Stimulated activated CD4-positive, alpha-beta T cell treated with anti-CD3 and anti-CD28 coated beads, Interleukin-12 subunit alpha, Interleukin-12 subunit beta, amount 100 ng/mL, for 24 hours (primary cell): ENCODE measurements at regions not wholly inside any gene's neighbourhood (a gene's known extent, or its start where the extent isn't known, plus 50 kb on each side); places are given as distances from the start of the nearest gene placed in this dataset.
"Not testable (repeated sequence)": the region's sequence is repeated elsewhere in the genome, so short reads cannot be mapped to it uniquely, and the experiment has no call there.

Experiments
- DNase-seq, 2 experiments: peaks; one replicate each; pipeline ENCODE4 v3.0.0-alpha.2; 2020; ENCODE audit warnings: low read depth in 2 of 2

- no peak for DNase-seq
Observed at GRCh38 chr2:147609301-147609700, 235.5 kb upstream of the ACVR2A start.

DNA sequence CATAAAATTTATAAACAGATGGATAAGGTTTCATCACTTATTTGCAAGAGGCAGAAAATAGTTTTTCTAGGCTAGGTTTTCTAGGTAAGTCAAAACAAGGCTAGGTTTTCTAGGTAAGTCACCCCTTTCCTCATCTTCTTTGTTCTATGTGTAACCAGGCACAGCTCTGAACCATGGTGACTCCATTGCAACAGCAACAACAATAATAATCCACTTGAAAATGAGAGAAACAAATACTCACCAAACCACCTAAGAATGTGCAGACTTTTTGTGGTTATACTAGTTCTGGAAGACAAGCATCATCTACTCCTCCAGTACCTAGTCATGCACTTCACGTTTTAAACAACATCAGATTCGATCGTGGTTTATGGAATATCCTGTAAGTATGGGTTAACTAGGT, 237.4 kb upstream of the ACVR2A start:
- DNase-seq = no peak

- no peak for DNase-seq
Observed at GRCh38 chr2:147603876-147604275, 241.0 kb upstream of the ACVR2A start.

- no peak for DNase-seq
Observed at GRCh38 chr2:147603447-147603846, 241.4 kb upstream of the ACVR2A start.

GRCh38 chr2:147600646-147601045, 244.2 kb upstream of the ACVR2A start:
- no peak for DNase-seq

- no peak for DNase-seq
Observed at GRCh38 chr2:147600223-147600622, 244.6 kb upstream of the ACVR2A start.

- DNase-seq = no peak
Observed at GRCh38 chr2:147595200-147595599, 249.6 kb upstream of the ACVR2A start.

DNA sequence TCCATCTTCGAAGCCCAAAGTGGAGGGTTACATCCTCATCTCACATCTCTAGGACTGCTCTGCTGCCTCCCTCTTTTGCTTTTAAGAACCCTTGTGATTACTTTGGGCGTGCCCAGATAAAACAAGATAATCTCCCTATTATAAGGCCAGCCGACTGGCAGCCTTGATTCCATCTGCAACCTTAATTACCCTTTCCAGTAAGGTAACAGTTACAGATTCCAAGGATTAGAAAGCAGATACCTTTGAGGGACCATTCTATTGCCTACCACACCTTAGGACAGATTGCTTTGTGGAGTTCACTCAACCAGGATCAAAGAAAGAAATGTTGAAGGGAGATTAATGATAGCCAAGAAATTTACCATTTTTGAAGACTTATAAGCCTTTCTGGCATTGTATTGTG, 250.8 kb upstream of the ACVR2A start:
- DNase-seq = no peak

GRCh38 chr2:147592784-147593183, 252.0 kb upstream of the ACVR2A start:
- not testable (repeated sequence) for DNase-seq

GRCh38 chr2:147589127-147589526, 255.7 kb upstream of the ACVR2A start:
- DNase-seq = no peak

- DNase-seq = no peak
Observed at GRCh38 chr2:147588191-147588590, 256.6 kb upstream of the ACVR2A start.

- no peak for DNase-seq
Observed at GRCh38 chr2:147578529-147578928, 266.3 kb upstream of the ACVR2A start.

DNA sequence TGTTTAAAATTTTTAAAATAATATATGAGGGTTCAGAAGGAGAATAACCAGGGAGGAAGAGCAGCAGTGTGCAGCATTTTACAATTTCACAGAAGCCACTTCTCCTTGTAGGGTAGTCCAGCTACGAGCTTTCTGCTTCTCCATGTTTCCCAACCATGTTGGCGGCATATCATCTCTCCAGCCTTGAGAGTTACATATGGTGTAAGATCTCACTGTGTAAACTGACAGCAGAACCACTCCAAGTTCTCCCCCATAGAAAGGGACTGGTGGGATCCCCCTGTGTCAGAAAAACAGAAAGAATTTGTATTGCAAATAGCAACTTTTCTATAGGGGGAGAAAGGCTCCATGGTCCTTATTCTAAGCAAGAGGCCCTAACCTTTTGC, 266.8 kb upstream of the ACVR2A start:
- no peak for DNase-seq

GRCh38 chr2:147577323-147577997, 267.4 kb upstream of the ACVR2A start:
- DNase-seq = no peak

- DNase-seq = no peak
Observed at GRCh38 chr2:147575106-147575505, 269.7 kb upstream of the ACVR2A start.

DNA sequence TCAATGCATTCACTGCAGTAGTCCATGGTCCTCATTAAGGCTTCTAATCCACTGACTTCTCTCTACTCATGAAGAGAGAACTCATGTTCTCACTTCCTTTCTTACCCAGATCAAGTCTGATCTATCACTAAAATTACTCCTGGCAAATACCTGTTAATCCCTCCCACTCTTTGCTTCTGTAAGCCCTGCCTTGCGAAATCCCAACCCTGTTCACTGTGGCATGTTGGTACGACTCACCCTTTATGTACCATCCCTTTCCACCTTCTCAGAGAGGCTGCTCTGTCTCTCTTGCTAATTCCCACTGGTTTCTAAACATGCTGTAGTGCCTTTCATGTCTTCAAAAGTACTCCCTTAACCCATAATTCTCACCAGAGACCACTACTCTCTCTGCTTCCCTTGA, 272.2 kb upstream of the ACVR2A start:
- no peak for DNase-seq

GRCh38 chr2:147569426-147569825, 275.4 kb upstream of the ACVR2A start:
- no peak for DNase-seq

- no peak for DNase-seq
Observed at GRCh38 chr2:147568109-147568508, 276.7 kb upstream of the ACVR2A start.

- no peak for DNase-seq
Observed at GRCh38 chr2:147567136-147567535, 277.7 kb upstream of the ACVR2A start.

DNA sequence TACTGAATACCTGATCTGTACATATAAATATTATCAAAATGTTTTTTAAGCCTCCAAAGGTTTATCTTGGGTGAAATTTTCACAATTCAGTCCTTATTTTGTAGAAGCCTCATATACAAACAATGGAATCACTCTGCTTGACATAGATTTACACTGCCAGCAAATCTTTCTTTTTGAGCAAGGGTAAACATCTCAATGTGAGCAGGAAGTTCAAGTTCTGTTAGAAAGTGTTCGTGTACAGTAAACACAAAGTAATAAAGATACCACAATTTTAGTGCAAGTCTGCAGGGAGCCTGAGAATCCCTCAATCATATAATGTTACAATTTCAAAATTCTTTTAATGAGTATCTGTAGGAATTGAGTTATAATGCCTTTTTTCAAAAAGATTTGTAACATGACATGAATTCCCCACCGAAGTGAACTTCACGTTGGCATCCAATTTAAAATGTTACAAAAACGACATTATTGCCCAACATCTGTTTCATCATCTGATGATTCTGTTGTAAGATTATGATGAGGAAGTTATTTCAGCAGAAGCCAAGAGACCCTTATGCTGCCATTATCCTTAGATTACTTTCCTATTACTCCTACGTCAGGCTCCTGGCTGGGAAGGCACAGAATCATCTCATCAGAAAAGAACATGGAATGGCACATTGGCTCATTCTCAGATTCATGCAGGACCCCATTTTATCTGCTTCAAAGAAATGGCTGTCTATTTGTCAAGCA, 283.9 kb upstream of the ACVR2A start:
- no peak for DNase-seq

GRCh38 chr2:147559070-147559725, 285.6 kb upstream of the ACVR2A start:
- DNase-seq = no peak

- DNase-seq = no peak
Observed at GRCh38 chr2:147558620-147559019, 286.2 kb upstream of the ACVR2A start.

GRCh38 chr2:147554521-147555107, 290.2 kb upstream of the ACVR2A start:
- DNase-seq = no peak
